Neuron (in vitro differentiated cells): ENCODE measurements at regions not wholly inside any gene's neighbourhood (a gene's known extent, or its start where the extent isn't known, plus 50 kb on each side); places are given as distances from the start of the nearest gene placed in this dataset.

Source experiments
- H2AFZ ChIP-seq: one replicate; pipeline ENCODE4 v1.6.1; 2013; ENCODE audit warnings: low read depth, mild to moderate bottlenecking, inconsistent platforms, low read length, moderate library complexity
- H3K27me3 ChIP-seq: one replicate; pipeline ENCODE4 v1.6.1; 2013; ENCODE audit warnings: low read length; ENCODE audit not compliant: insufficient read depth
- H3K36me3 ChIP-seq: one replicate; pipeline ENCODE4 v1.6.1; 2013; ENCODE audit warnings: low read length; ENCODE audit not compliant: insufficient read depth
- H3K4me1 ChIP-seq: one replicate; pipeline ENCODE4 v1.6.1; 2013; ENCODE audit warnings: low read length; ENCODE audit not compliant: insufficient read depth
- H3K4me3 ChIP-seq: 2 replicates; pipeline ENCODE4 v1.5.1; 2013; ENCODE audit warnings: mild to moderate bottlenecking, low read length, moderate library complexity
- H3K9me3 ChIP-seq: one replicate; pipeline ENCODE4 v1.6.1; 2013; ENCODE audit warnings: low read length

GRCh38 chr5:67303356-67303755 lies 106.8 kb upstream of the CD180 start:
- H3K4me3 ChIP-seq = no peak overlapping the region
- no peaks in the 10 kb centered on the region for H3K27me3 ChIP-seq
- no peaks in the 10 kb centered on the region for H3K36me3 ChIP-seq
- H2AFZ ChIP-seq = no peak overlapping the region
- peaks cover 6% of the 10 kb centered on the region for H3K4me1 ChIP-seq
- no peaks in the 10 kb centered on the region for H3K9me3 ChIP-seq

DNA sequence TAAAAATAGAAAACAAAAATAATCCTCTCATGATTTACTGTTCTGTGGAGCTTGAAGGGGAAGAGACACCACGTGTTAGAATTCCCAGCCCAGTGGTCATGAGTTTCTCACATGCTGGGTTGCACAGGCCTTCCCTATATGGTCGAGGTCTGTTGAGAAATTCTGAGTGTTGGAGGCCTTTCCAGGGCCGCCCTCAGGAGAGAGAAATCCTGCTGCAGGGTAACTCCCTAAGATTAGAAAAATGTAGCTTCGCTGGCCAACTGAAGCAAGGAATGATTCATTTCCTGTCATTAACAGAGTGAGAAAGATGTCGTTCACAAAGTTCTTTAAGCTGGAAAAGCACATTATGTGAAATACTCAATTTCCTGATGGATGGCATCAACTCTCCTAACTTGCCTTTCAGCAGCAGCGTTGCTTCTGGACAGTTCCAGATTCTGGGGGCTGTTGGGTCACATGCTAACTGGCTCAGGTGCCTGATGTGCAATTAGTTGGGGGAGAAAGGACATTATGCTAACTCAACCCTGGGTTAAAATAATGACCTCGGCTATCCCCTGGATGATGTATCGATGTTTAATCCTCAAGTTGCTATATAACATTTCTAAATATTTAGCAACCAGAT lies 104.8 kb upstream of the CD180 start:
- Histone ChIP-seq H3K4me1 (no peaks in the 10 kb centered on the region), H3K27me3 (no peaks in the 10 kb centered on the region), H3K4me3 (no peak overlapping the region), H3K36me3 (no peaks in the 10 kb centered on the region), H2AFZ (no peak overlapping the region), H3K9me3 (no peaks in the 10 kb centered on the region)

- no peaks in the 10 kb centered on the region for H3K4me1 ChIP-seq
- no peak overlapping the region for H2AFZ ChIP-seq
These were observed 103.7 kb upstream of the CD180 start for GRCh38 chr5:67300326-67300725.

GRCh38 chr5:67299231-67299735 lies 102.7 kb upstream of the CD180 start:
- H3K4me3 ChIP-seq = no peak overlapping the region
- no peaks in the 10 kb centered on the region for H3K27me3 ChIP-seq
- H3K36me3 ChIP-seq = no peaks in the 10 kb centered on the region
- H3K4me1 ChIP-seq = no peaks in the 10 kb centered on the region
- H2AFZ ChIP-seq = no peak overlapping the region
- no peaks in the 10 kb centered on the region for H3K9me3 ChIP-seq

More at GRCh38 chr5:67300326-67300725, 103.7 kb upstream of the CD180 start:
- Histone ChIP-seq H3K36me3 (no peaks in the 10 kb centered on the region), H3K4me3 (no peak overlapping the region), H3K9me3 (no peaks in the 10 kb centered on the region), H3K27me3 (no peaks in the 10 kb centered on the region)

DNA sequence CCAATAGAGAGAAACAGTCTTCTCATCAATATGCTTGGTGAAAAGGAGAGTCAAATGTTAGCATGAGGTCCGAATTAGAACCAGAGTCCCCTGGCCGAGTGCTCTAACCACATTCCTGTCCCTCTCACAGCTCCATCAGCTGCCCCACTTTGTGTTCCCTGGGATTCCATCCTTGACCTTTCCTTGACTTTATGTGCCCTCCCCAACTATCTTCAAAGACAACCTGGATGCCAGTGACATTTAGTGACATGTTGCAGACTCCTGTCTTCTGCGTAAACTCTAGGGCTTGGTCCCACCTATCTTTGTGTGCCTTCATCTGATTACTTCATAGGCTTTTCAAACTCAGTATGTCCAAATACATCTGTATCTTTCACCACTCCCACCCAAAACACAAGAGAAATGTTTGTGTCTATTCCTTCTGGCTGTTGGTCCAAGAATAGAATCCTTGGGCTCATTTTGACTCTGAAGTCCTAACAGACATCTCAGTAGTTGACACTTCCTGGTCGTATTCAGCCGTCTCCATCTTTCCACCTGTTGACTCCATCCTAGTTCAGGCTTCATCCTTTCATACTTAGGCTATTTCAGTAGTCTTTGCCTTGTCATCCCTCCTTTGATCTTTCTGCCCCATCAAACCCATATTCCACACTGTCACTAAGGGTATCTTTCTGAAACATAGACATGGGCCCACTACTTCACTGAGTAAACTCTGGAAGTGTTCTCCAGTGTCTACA lies 101.4 kb upstream of the CD180 start:
- Histone ChIP-seq H3K9me3 (no peaks in the 10 kb centered on the region), H3K36me3 (no peaks in the 10 kb centered on the region), H3K4me3 (no peak overlapping the region), H3K4me1 (no peaks in the 10 kb centered on the region), H2AFZ (no peak overlapping the region), H3K27me3 (no peaks in the 10 kb centered on the region)

DNA sequence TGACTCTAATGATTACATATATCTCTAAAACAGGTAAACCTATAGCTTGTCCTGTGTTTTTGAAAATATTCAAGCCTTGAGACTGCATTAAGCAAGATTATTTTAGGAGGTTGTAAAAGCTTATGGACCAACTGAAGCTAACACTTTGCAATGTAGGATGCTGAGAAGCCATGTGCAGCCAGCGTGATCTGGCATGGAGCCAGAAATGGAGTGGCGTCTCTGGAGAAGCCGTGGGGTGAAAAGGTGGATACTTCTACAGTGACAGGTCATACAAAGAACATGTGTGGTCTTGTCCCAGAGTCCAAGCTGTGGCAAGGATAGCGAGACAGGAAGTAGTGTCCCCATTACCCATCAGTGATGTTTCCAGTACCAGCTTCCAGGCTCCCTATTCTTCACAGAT lies 100.8 kb upstream of the CD180 start:
- H3K9me3 ChIP-seq = no peaks in the 10 kb centered on the region
- no peaks in the 10 kb centered on the region for H3K36me3 ChIP-seq
- H3K4me1 ChIP-seq = no peaks in the 10 kb centered on the region
- no peaks in the 10 kb centered on the region for H3K27me3 ChIP-seq
- no peak overlapping the region for H3K4me3 ChIP-seq
- H2AFZ ChIP-seq = no peak overlapping the region

- Histone ChIP-seq H3K27me3 (no peaks in the 10 kb centered on the region), H3K36me3 (no peaks in the 10 kb centered on the region), H3K9me3 (no peaks in the 10 kb centered on the region), H3K4me1 (no peaks in the 10 kb centered on the region), H3K4me3 (no peak overlapping the region), H2AFZ (no peak overlapping the region)
These were observed 97.8 kb upstream of the CD180 start for GRCh38 chr5:67294266-67294938.

GRCh38 chr5:67293226-67293625 lies 96.6 kb upstream of the CD180 start:
- no peak overlapping the region for H3K4me3 ChIP-seq
- H3K27me3 ChIP-seq = no peaks in the 10 kb centered on the region
- peaks cover 1% of the 10 kb centered on the region for H3K4me1 ChIP-seq

DNA sequence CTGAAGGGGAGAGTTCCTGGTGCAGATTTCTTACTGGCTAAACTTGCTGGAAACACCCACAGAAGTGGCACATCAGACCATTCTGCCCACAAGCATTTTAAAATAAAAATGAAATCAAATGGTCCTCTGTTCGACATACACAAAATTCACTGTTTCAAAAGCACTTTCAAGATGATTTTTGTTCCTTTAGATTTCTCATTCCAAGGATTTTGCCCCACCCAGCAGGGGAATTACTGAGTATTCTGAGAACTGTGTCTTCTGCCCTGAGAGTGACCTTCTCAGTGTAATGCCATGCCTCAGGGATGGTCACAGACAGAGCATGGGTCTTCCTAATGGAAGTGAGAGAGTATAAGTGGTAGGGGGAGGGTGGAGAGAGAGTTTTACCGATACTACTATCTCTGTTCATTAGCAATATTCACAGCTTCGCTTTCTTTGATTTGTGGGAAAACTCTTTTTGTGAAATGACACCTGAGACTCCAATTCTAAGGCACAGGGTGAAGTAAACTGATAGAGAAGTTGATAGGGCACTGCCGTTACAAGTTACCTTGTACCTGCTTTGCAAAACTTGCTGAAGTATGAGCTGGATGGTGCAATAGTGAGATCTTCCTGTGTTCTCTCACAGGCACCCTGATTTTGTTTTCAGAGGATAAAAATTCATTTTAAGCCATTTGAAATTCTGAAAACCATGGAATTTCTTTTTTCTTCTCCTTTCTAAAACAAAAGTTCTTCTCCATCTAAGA lies 95.8 kb upstream of the CD180 start:
- Histone ChIP-seq H3K27me3 (no peaks in the 10 kb centered on the region), H3K4me1 (peaks cover 10% of the 10 kb centered on the region), H3K9me3 (no peaks in the 10 kb centered on the region), H3K4me3 (no peak overlapping the region), H3K36me3 (no peaks in the 10 kb centered on the region), H2AFZ (no peak overlapping the region)

More at GRCh38 chr5:67293226-67293625, 96.6 kb upstream of the CD180 start:
- H3K36me3 ChIP-seq = no peaks in the 10 kb centered on the region
- no peak overlapping the region for H2AFZ ChIP-seq
- H3K9me3 ChIP-seq = no peaks in the 10 kb centered on the region

GRCh38 chr5:67291671-67292070 lies 95.1 kb upstream of the CD180 start:
- Histone ChIP-seq H3K4me1 (peaks cover 16% of the 10 kb centered on the region), H3K9me3 (no peaks in the 10 kb centered on the region), H2AFZ (no peak overlapping the region), H3K36me3 (no peaks in the 10 kb centered on the region), H3K27me3 (no peaks in the 10 kb centered on the region), H3K4me3 (no peak overlapping the region)

DNA sequence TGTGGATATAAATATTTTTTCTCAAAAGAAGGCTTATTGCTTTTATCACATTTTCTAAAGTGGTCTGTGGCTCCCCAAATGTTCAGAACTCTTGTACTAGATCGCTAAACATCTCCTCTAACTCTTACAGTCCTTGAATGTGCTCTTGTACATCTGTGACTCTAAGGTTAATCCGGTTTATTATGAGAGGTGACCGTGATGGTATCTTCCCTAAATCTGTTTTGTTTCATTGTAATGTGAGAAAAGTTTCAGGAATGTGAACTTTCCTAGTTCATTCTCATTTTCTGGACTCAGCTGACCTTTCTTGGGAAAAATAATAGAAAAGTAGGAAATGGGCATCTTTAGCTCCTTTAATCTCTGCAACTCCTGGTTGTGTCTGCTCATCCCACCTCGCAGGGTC lies 94.5 kb upstream of the CD180 start:
- no peak overlapping the region for H3K4me3 ChIP-seq
- H3K9me3 ChIP-seq = no peaks in the 10 kb centered on the region
- no peak overlapping the region for H2AFZ ChIP-seq
- no peaks in the 10 kb centered on the region for H3K27me3 ChIP-seq
- peaks cover 16% of the 10 kb centered on the region for H3K4me1 ChIP-seq
- H3K36me3 ChIP-seq = no peaks in the 10 kb centered on the region

DNA sequence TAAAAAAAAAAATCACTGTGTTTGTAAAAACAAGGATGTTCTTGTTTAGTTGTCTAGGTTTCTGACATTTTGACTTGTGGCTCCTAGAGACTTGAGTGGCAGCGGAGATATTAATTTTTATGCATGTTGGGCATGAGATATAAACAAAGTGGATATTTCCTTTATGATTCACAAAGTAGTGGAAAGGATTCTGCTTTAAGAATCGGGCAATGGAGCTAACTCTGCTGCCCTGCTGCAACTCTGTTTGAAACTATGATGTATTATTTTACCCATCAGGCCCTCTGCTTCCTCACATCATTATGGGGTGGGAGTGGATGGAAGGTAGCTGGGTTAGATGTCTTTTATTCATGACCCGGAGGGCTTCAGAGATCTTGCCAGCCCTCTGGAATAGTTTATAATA lies 94.1 kb upstream of the CD180 start:
- no peak overlapping the region for H3K4me3 ChIP-seq
- H3K9me3 ChIP-seq = no peaks in the 10 kb centered on the region
- no peak overlapping the region for H2AFZ ChIP-seq
- H3K27me3 ChIP-seq = no peaks in the 10 kb centered on the region
- no peaks in the 10 kb centered on the region for H3K36me3 ChIP-seq
- H3K4me1 ChIP-seq = peaks cover 16% of the 10 kb centered on the region
